ENCODE measurements at regions not wholly inside any gene's neighbourhood (a gene's known extent, or its start where the extent isn't known, plus 50 kb on each side); places are given as distances from the start of the nearest gene placed in this dataset.

DNA sequence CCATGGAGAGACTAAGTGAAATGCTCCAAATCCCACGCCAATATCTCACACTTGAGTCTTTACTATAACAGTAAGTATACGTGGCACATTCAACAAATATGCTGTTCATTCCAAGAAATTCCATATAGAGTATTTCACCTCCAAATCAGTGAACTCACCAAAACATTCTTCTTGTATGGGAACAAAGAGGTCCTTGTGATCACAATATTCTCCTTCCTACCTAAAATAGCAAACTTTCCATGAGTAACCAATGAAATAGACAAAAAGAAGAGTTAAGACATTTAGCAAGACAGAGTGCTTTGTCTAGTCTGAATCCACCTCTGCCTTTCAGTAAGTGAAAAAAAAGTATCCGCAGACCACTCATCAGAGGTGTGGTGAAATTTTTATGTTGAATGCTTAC lies 77.3 kb upstream of the NXPH1 start:
- H3K9me3 ChIP-seq (ENCODE audit: insufficient read depth, low read depth, low read length): no peaks in the 10 kb centered on the region
- H3K4me3 ChIP-seq (ENCODE audit: insufficient read depth, low read depth, low read length): no peak overlapping the region
- no peak for FAIRE-seq
- no peak overlapping the region for H3K27ac ChIP-seq (ENCODE audit: low read depth, low read length)
- no peaks in the 10 kb centered on the region for H4K20me1 ChIP-seq (ENCODE audit: insufficient read depth, low read length)
- no peak overlapping the region for H3K4me2 ChIP-seq (ENCODE audit: low read length)
- no peaks in the 10 kb centered on the region for H3K4me1 ChIP-seq (ENCODE audit: insufficient read depth, low read length)
- peaks cover 2% of the 10 kb centered on the region for H3K9me3 Mint-ChIP-seq (ENCODE audit: unreplicated experiment)
- peaks cover 12% of the 10 kb centered on the region for H3K4me1 Mint-ChIP-seq (ENCODE audit: low read depth, unreplicated experiment)
- H3K9ac ChIP-seq (ENCODE audit: low read length): no peak overlapping the region
- no peaks in the 10 kb centered on the region for H3K36me3 Mint-ChIP-seq (ENCODE audit: low read depth, unreplicated experiment)
- no peak overlapping the region for H3K27ac Mint-ChIP-seq (ENCODE audit: unreplicated experiment)
- TF ChIP-seq, protein P1, sequence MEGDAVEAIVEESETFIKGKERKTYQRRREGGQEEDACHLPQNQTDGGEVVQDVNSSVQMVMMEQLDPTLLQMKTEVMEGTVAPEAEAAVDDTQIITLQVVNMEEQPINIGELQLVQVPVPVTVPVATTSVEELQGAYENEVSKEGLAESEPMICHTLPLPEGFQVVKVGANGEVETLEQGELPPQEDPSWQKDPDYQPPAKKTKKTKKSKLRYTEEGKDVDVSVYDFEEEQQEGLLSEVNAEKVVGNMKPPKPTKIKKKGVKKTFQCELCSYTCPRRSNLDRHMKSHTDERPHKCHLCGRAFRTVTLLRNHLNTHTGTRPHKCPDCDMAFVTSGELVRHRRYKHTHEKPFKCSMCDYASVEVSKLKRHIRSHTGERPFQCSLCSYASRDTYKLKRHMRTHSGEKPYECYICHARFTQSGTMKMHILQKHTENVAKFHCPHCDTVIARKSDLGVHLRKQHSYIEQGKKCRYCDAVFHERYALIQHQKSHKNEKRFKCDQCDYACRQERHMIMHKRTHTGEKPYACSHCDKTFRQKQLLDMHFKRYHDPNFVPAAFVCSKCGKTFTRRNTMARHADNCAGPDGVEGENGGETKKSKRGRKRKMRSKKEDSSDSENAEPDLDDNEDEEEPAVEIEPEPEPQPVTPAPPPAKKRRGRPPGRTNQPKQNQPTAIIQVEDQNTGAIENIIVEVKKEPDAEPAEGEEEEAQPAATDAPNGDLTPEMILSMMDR (IDR thresholded peaks at IDR 0.05; ENCODE audit: insufficient read depth, low read depth, low read length): no peak
- no peak for TF ChIP-seq EZH2 (IDR thresholded peaks at IDR 0.05; ENCODE audit: insufficient read depth, low read length)
- H3K36me3 ChIP-seq (ENCODE audit: insufficient read depth, low read length): no peaks in the 10 kb centered on the region
- no peak overlapping the region for H2AFZ ChIP-seq (ENCODE audit: low read depth, low read length)
- no peaks in the 10 kb centered on the region for H3K27me3 ChIP-seq (ENCODE audit: insufficient read depth, low read length)
- no peaks in the 10 kb centered on the region for H3K27me3 Mint-ChIP-seq (ENCODE audit: low read depth, unreplicated experiment)
- no peak for DNase-seq (ENCODE audit: low read depth)
- H3K4me3 Mint-ChIP-seq (ENCODE audit: unreplicated experiment): no peak overlapping the region
- no peaks in the 10 kb centered on the region for H3K79me2 ChIP-seq (ENCODE audit: insufficient read depth, low read length)

DNA sequence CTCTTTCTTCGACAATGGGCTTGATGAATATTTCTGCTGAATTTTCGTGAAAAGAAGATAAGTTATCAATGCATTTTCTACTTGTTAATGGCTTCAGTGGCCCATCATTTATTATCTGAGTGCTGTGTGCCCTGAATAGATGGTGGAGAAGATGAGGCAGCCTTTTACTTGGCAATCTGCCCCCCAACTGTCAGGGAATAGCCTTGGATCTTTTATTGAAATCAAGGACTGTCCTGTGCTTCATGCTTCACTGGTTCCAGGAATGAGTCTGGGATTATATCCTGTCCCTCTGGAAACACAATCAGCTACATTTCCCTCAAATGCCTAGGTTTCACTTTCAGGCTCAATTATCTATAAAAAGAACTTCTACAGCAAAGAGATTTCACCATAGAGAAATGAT lies 75.9 kb upstream of the NXPH1 start:
- Histone ChIP-seq H3K36me3 (ENCODE audit: insufficient read depth, low read length) (no peaks in the 10 kb centered on the region), H3K79me2 (ENCODE audit: insufficient read depth, low read length) (no peaks in the 10 kb centered on the region), H3K4me1 (ENCODE audit: insufficient read depth, low read length) (no peaks in the 10 kb centered on the region), H3K27ac (ENCODE audit: low read depth, low read length) (no peak overlapping the region), H3K9me3 (ENCODE audit: insufficient read depth, low read depth, low read length) (no peaks in the 10 kb centered on the region), H3K4me3 (ENCODE audit: insufficient read depth, low read depth, low read length) (no peak overlapping the region), H2AFZ (ENCODE audit: low read depth, low read length) (no peak overlapping the region), H3K4me2 (ENCODE audit: low read length) (no peak overlapping the region), H4K20me1 (ENCODE audit: insufficient read depth, low read length) (no peaks in the 10 kb centered on the region), H3K27me3 (ENCODE audit: insufficient read depth, low read length) (no peaks in the 10 kb centered on the region), H3K9ac (ENCODE audit: low read length) (no peak overlapping the region)
- no peak for TF ChIP-seq EZH2 (IDR thresholded peaks at IDR 0.05; ENCODE audit: insufficient read depth, low read length)
- TF ChIP-seq, protein P1 (IDR thresholded peaks at IDR 0.05; ENCODE audit: insufficient read depth, low read depth, low read length): no peak
- Mint-ChIP-seq H3K27me3 (ENCODE audit: low read depth, unreplicated experiment) (no peaks in the 10 kb centered on the region), H3K4me1 (ENCODE audit: low read depth, unreplicated experiment) (peaks cover 12% of the 10 kb centered on the region), H3K27ac (ENCODE audit: unreplicated experiment) (no peak overlapping the region), H3K36me3 (ENCODE audit: low read depth, unreplicated experiment) (no peaks in the 10 kb centered on the region), H3K9me3 (ENCODE audit: unreplicated experiment) (no peaks in the 10 kb centered on the region), H3K4me3 (ENCODE audit: unreplicated experiment) (no peak overlapping the region)
- FAIRE-seq (no peak), DNase-seq (ENCODE audit: low read depth) (no peak)

DNA sequence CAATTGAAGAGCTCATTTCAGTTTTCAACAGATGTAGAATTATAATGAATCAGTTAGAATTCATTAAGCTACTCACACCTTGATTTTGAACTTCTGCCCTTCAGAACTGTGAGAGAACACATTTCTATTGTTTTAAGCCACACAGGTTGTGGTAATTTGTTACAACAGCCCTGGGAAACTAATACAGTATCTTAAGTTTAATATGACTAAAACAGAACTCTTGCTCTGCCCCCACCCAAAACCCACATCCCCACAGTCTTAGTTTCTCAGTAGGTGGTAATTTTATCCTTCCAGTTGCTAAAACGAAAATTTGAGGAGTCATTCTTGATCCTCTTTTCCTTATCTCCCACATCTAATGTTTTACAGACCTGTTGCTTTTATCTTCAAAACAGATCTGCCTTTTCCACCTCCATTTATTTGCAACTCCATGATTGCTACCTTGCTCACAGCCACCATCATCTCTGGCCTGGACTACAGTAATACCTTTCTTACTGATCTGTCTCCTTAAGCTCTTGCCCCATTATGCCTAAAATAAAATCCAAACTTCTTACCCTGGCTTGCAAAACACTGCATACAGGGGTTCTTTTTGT lies 72.8 kb upstream of the NXPH1 start:
- no peaks in the 10 kb centered on the region for H4K20me1 ChIP-seq (ENCODE audit: insufficient read depth, low read length)
- Mint-ChIP-seq H3K27me3 (ENCODE audit: low read depth, unreplicated experiment) (no peaks in the 10 kb centered on the region), H3K4me1 (ENCODE audit: low read depth, unreplicated experiment) (peaks cover 22% of the 10 kb centered on the region), H3K9me3 (ENCODE audit: unreplicated experiment) (no peaks in the 10 kb centered on the region), H3K27ac (ENCODE audit: unreplicated experiment) (no peak overlapping the region), H3K4me3 (ENCODE audit: unreplicated experiment) (no peak overlapping the region), H3K36me3 (ENCODE audit: low read depth, unreplicated experiment) (no peaks in the 10 kb centered on the region)
- no peak overlapping the region for H3K4me2 ChIP-seq (ENCODE audit: low read length)
- H2AFZ ChIP-seq (ENCODE audit: low read depth, low read length): no peak overlapping the region
- H3K4me3 ChIP-seq (ENCODE audit: insufficient read depth, low read depth, low read length): no peak overlapping the region
- no peak overlapping the region for H3K27ac ChIP-seq (ENCODE audit: low read depth, low read length)
- DNase-seq (ENCODE audit: low read depth): no peak
- H3K4me1 ChIP-seq (ENCODE audit: insufficient read depth, low read length): no peaks in the 10 kb centered on the region
- no peaks in the 10 kb centered on the region for H3K27me3 ChIP-seq (ENCODE audit: insufficient read depth, low read length)
- H3K9me3 ChIP-seq (ENCODE audit: insufficient read depth, low read depth, low read length): no peaks in the 10 kb centered on the region
- H3K9ac ChIP-seq (ENCODE audit: low read length): no peak overlapping the region
- H3K79me2 ChIP-seq (ENCODE audit: insufficient read depth, low read length): no peaks in the 10 kb centered on the region
- no peak for TF ChIP-seq EZH2 (IDR thresholded peaks at IDR 0.05; ENCODE audit: insufficient read depth, low read length)
- TF ChIP-seq, protein P1 (IDR thresholded peaks at IDR 0.05; ENCODE audit: insufficient read depth, low read depth, low read length): no peak
- FAIRE-seq: no peak
- no peaks in the 10 kb centered on the region for H3K36me3 ChIP-seq (ENCODE audit: insufficient read depth, low read length)
